GM19328 (cell line): ENCODE measurements at regions not wholly inside any gene's neighbourhood (a gene's known extent, or its start where the extent isn't known, plus 50 kb on each side); places are given as distances from the start of the nearest gene placed in this dataset.

Experiments
- ATAC-seq: cut with Tn5 transposase; IDR thresholded peaks from one replicate; pipeline ENCODE4 v1.9.1; 2021; ENCODE audit warnings: mild to moderate bottlenecking, moderate library complexity; ENCODE audit not compliant: unreplicated experiment

DNA sequence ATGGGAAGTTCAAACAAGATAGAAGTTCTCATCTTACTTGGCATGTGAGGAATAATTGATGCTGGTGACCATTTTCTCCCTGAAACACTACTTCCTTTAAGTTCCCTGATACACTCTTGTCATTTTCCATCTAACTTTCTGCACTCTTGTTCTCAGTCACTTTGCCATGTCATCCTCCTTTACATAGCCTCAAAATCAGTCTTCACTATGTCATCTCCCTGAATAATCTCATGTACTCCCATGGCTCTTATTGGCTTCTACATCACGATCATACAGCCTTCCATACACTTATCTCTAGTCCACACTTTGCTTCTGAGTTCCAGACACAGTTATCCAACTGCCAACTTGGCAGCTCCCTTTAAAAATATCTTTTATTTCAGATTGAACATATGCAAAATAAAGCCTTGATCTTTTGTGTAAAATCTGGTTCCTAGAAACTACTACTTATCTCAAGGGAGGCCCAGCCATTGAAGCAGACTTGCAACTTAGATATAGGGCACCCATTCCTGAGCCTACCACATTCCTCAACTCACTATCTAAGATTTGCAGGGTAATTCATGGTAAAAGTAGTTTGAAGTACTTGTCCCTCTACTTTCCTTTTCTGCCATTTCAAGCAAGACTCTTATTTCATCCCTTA, 1070.2 kb upstream of the NXPH2 start:
- ATAC-seq = no peak

- no peak for ATAC-seq
Measured at GRCh38 chr2:139836769-139837168, 1056.6 kb upstream of the NXPH2 start.

DNA sequence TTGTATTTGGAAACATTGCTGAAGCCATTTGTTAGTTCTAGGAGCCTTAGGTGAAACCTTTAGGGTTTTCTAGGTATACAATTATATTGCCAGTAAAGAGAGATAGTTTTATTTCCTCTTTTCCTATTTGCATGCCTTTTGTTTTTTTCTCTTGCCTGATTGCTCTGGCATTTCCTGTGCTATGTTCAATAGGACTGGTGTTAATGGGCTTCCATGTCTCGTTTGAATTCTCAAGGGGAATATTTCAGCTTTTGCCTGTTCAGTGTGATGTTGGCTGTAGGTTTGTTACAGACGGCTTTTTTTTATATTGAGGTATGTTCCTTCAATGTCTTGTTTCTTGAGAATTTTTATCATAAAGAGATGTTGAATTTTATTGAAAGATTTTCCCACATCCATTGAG, 1054.9 kb upstream of the NXPH2 start:
- ATAC-seq = no peak

DNA sequence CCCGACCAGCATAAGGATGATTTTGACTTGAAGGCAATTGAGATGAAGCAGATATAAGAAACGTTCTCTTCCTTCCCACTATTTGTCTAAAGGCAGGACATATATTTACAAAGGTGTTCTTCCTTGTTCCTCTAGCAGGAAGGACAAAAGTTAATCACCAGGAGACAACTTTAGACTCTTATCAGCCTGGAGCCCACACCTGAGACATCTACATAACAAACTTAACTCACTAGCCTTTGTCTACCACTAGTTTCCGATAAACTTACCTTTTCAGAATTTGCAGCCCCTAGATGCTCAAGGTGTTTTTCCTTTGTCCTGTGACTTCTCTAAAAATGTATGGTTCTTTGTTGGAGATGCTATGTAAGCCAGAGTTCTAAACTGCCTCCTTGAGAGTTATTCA, 1047.8 kb upstream of the NXPH2 start:
- ATAC-seq = no peak

GRCh38 chr2:139825726-139826125, 1045.5 kb upstream of the NXPH2 start:
- ATAC-seq = no peak

DNA sequence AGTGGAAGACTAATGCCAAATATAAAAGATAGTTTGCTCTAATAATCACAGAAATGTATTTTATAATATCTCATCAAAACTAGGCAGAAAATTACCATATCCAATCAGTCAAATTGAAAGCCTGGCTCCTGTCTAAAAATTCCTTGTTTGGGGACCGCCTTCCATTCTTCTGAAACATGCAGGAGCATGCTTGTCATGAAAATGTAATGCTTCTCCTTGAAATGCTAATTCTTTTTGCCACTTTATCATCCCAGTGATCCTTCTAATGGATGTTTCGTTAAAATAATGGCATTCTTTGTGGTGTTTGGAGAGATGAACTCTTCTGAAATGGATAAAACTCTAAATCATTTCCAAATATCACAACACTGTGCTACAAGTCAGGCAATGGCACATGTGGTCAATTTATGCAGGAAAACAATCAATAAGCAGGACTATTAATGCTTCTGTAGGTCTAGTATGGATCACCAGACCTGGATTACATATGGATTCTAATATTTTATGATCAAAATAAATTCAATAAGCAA, 1039.1 kb upstream of the NXPH2 start:
- ATAC-seq = no peak

DNA sequence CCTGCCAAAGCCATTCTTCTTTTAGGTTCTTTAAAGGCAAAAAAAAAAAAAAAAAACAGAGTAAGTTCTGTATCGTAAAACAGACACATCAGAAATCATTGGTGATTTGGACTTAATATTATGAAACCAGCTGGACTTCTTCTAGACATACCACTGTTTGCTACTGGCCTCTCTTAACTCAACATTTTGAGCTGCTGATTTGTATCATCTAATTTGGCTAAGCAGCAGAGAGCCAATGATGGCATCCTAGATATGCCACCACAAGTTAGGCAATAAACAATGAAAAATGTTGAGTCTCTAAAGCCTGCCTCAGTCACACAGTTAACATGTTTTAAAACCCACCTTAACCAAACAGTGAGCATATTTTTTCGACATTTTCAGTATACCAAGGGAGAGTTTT, 1034.3 kb upstream of the NXPH2 start:
- no peak for ATAC-seq

DNA sequence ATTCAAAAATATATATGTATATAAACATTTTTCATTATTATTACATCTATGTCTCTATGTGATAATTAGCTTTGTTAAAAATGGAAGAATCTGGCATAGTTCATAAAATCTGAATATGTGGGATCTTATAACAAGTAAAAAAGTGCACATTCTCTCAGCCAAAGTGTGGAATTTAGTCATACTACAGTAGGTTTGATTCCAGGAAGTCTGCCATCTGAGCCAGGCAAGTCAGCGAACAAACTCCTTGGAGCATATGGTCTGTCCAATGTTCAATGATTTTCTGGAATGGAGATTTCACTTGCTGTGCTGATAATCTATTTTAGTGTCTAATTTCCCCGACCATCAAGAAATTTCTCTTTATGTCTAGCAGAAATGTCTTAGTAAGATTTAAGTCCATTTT, 1033.2 kb upstream of the NXPH2 start:
- ATAC-seq = no peak

DNA sequence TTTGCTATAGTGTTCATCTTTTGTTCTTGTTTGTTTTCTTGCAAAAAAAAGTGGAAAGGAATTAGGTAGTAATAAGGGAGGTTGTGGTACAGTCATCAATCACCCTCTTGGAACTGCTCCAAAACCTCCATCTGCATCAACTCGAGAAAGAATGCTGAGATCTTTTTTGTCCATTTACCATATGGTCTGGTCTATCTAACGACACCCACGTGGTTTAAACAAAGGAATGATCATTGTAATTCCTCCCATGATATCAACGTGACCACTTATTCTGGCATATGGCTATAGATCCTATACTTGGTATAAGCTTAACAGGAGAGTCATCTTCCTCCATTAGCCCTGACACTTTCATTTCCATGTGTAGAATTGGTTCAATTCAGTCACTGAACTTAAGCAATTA, 1025.3 kb upstream of the NXPH2 start:
- no peak for ATAC-seq

DNA sequence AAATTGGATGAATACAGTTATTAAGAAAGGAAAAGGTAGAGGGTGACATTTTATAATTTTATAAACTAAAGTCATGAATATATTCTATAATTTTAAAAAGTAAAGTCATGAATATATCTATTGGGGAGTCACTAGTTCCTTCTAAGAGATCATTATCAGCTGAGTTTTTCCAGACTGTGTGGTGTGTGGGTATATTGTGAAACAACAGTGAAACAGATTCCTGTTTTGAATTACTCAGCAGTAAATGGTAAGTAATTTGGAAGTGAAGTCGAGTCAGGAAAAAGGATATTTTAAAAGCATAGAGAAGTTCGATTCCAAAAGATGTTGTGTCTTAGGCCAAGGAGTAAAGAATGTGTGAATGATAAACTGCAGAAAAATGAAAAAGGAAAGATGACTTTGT, 1018.2 kb upstream of the NXPH2 start:
- no peak for ATAC-seq

DNA sequence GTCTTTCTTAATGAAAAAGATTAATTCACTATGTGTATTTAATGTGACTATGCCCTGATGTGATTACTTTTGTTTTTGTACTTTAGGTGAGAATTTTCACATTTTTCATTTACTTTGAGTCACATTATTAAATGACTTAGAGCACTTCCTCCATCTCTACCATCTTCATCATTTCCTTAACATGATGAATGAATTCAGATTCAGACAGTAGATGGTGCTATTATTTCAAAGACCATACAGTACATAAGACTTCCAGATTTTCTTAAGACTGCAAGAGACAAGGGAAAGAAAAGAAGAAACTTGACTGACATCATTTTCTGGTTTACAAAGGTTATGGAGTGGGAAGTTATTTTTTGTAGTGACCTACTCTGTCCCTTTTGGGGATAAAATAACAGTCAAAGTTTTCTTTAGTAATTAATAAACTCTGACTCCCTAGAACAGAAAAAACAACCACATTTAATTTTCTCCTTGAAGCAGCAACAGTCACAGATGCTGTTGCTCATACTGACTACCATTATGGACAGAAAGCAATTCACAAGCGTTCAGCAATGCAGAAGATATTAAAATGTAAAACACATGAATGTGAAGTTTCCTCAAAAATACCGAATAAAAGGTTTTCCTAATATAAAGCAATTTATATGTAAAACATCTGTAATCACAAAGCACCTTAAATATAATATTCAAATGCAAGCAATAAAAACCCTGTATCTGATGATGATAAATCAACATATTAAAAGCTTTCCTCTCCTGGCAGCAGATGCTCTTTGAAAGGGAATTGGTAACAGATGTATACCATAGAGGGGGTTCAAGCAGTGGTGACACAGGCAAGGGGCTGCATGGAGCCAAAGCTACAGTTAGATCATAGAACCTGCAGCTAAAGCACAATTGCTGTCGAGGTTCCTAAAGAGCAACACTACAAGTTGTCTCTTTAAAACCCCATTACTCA, 1010.9 kb upstream of the NXPH2 start:
- ATAC-seq = no peak

GRCh38 chr2:139790136-139790535, 1009.9 kb upstream of the NXPH2 start:
- ATAC-seq = no peak

DNA sequence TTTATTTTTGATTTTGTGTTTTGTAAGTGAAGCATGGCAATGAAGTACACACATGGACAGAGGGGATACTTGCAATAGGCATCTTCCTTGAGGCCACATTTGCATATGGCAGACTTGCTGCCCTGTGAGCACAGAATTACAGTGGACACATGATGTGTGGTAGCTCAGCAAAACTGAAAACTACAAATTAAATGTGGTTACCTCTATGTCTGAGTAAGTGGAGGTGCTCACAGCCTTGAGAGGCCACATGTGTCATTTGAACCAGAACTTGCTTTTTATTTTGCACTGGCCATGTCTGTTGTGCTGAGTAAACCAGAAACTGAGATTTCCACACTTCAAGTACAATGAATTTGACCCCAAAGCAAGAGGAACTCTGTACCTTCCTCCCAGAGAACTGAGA, 998.5 kb upstream of the NXPH2 start:
- no peak for ATAC-seq

- ATAC-seq = no peak
Measured at GRCh38 chr2:139773720-139774277, 993.6 kb upstream of the NXPH2 start.

GRCh38 chr2:139769633-139770032, 989.4 kb upstream of the NXPH2 start:
- ATAC-seq = no peak

- ATAC-seq = no peak
Measured at GRCh38 chr2:139763705-139764104, 983.5 kb upstream of the NXPH2 start.

DNA sequence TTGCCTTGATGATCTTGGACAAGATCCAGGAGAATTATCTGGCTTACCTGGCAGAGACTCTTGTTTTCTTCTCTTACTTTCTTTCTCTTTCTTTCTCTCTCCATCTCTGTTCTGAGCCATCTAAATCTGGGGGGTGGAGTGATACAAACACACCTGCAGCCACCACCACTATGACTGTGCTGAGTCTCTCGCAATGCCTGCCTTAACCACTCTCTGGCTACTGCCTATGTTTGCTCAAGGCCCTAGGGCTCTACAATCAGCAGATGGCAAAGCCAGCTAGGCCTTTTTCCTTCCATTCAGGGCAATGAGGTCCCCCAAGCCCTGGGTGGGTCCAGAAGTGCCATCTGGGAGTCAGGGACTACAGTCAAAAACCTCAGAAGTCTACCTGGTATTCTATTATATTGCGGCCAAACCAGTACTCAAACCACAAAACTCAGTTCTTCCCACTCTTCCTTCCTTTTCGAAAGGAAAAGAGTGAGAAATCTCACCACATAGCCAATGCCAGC, 978.9 kb upstream of the NXPH2 start:
- ATAC-seq = no peak

DNA sequence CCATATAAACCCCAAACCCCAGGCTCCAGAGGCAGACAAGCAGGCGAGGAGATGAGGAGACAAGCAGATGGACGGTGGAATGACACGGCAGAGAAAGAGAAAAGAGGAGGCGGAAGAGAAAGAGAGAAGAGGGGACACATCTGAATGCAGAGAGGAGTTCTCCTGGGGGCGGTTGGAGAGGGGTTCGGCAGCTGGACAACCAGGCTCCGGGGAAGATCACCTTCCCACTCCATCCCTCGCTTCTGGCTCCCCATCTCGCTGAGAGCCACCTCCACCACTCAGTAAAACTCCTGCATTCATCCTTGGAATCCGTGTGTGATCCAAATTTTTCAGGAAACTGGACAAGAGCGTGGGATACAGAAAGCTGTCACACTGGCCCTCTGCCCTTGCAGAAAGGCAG, 966.7 kb upstream of the NXPH2 start:
- ATAC-seq = no peak

DNA sequence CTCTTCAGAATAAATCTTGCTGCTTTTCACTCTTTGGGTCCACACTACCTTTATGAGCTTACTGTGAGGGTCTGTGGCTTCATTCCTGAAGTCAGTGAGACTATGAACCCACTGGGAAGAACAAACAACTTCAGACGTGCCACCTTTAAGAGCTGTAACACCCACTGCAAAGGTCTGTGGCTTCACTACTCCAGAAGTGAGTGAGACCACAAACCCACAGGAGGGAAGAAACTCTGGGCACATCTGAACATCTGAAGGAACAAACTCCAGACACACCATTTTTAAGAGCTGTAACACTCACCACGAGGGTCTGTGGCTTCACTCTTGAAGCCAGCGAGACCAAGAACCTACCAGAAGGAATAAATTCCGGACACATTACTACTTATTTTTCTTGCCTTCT, 964.1 kb upstream of the NXPH2 start:
- ATAC-seq = no peak

- no peak for ATAC-seq
Measured at GRCh38 chr2:139742216-139743172, 962.3 kb upstream of the NXPH2 start.

- ATAC-seq = no peak
Measured at GRCh38 chr2:139737659-139738058, 957.5 kb upstream of the NXPH2 start.
